HuH-7 (cell line): ENCODE measurements at regions not wholly inside any gene's neighbourhood (a gene's known extent, or its start where the extent isn't known, plus 50 kb on each side); places are given as distances from the start of the nearest gene placed in this dataset.
"Not testable (repeated sequence)": the region's sequence is repeated elsewhere in the genome, so short reads cannot be mapped to it uniquely, and the experiment has no call there.

Source experiments
- DNase-seq: peaks from one replicate; pipeline ENCODE4 v3.0.0; 2011; ENCODE audit warnings: low spot score

DNA sequence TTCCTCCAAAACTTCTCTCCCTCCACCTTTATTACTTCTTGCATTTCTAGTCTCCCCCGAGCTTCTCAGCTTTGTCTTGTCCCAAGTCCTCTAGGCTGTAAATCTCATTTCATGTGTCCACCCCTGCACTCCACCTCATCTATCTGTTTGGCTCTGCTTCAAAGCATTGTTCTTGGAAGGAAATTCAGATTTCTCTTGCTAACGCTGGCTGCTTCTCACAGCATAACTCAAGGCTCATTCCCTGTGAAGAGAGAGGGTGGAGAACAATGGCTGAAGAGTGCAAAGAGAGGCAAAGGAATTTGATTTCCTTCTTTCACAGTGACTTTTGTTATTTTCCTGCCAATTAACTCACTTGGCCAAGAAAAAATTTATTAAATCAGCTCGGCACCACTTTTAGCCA lies 476.5 kb downstream of the TMEM114 start:
- DNase-seq: no peak

- DNase-seq: no peak
These were observed 479.5 kb downstream of the TMEM114 start for GRCh38 chr16:8110572-8111514.

DNA sequence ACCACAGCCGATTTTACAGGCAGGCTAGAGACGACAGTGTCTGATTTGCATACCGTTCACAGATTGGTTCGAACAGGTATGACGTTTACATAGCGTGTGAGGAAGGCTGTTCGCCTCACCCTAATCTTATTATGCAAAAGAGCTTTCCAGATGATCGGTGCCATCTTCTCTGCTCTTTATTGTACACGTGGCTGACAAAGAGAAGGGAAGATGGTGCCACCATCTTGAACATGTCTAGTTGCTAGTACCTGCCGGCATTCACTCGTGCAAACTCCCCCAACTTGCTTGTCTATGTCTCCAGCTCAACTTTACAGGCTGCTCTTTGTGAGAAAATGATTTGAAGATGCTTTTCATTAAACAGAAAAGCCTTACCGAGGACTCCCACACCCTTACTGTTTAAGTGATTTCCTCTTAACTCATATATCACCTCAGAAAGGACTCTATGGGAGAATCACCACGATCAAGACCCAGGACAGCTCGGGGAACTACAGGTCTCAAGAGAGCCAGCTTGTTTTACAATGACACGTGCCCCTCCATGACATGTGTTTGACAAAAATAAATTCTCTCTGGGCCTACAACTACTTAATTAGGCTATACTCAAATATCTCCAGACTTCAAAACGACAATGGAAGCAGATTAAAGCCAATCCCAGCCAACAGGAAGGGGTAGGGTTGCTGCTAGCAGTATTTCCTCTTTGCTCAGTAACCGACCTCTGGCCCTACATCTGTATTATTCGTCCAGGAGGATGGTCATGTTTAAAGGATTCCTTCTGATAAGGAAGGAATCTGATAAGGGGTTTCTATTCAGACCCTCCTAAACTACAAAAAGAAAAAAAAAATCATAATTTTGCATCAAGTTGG lies 480.6 kb downstream of the TMEM114 start:
- no peak for DNase-seq

DNA sequence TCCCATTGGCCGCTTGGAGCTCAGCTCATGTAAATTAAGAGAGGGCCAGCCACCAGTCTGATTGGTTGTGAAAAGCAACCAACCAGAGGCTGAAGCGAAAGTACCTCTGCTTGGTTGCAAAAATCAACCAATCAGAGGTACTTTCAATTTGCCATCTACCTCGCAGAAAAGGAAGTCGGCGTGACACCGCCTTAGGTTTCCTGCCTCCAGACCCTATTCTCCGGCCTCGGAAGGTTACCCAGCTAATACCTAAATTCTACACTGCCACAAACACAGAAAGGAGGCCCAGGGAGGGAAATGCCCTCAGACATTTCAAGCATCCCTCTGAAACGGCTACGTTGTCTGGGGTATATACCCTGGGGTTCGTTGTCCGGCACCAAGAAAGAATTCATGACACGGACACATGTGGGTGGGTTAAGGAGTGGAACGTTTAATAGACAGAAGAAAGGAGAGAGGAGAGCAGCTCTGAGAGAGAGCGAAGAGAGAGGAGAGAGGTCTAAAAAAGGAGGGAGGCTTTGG lies 481.3 kb downstream of the TMEM114 start:
- no peak for DNase-seq

- DNase-seq: no peak
These were observed 483.0 kb downstream of the TMEM114 start for GRCh38 chr16:8107296-8107695.

- DNase-seq: no peak
These were observed 486.5 kb downstream of the TMEM114 start for GRCh38 chr16:8103649-8104289.

- DNase-seq: no peak
These were observed 490.7 kb downstream of the TMEM114 start for GRCh38 chr16:8099586-8099985.

DNA sequence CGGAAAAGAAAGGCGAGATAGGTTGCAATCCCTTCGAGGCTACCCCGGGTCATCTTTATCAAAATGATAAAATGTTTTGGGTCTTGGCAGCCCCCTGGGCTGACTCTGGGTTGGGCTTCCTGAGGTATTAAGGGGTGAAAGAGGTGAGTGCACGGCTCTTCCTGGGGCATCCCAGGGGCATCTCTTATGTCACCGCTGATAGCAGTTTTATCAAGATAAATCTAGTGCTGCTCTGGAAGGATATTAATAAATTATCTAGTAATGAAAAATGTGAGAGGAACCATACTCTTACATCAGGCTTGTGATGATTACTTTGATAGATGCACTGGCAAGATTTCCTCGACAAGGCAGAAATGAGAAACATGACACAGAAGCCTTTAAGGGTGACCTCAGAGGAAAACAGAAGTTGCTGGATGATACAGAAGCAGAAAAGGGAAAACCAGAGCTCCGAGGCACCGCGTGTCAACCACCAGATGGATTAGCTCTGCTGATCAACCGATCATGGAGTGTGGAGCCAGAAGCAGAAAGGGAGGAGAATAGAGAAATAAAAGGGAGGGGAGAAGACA lies 491.3 kb downstream of the TMEM114 start:
- no peak for DNase-seq

DNA sequence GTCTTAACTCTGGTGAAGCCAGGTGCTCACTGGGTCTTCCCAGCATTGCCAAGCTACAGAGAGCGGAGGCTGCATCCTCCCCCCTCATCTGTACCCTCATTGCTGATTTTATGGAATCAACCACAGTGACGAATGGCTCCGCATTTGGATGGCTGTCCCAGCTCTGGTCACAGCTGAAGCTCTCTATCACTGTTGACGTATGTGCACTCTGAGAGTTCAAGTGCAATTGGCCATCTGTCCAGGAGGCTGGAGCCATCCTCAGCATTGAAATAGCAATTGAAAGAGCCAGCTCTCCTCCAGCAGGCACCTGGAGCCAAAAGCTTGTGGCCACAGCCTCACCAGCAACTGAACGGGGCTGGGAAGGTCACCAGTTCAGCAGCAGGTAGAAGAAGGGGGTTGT lies 494.1 kb downstream of the TMEM114 start:
- DNase-seq: no peak

- no peak for DNase-seq
These were observed 495.6 kb downstream of the TMEM114 start for GRCh38 chr16:8094696-8095095.

GRCh38 chr16:8088820-8089338 lies 501.4 kb downstream of the TMEM114 start:
- no peak for DNase-seq

DNA sequence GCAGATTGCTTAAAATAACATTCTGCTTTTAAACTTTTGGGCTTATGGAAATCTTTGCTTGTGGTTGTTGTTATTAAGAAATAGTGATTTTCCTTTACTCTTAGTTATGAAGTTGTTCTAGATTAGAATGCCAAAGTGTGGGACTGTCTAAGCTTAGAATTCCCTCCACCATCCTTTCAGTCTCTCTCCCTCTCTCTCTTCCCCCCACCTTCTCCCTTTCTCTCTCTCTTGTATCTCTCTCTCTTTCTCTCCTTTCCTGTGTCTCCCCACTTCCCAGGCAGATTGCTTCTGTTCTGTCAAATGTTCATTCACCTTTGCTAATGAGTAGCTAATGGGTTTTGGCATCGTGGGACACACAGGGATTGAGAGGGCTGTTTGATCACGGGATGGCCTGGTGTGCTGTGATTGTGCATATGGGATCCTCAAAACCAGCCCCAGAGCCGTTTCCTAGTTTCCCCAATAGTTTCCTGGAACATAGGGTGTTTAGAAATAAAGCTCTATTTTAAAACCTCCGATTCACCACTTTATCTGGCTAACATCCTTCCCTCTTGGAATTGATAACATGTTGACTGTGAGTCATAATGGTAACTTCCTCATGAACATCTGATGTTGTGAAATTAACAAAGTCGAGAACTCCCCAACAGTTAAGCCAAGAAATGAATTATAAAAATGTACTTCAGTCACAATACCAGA lies 502.6 kb downstream of the TMEM114 start:
- DNase-seq: no peak

GRCh38 chr16:8087146-8087545 lies 503.2 kb downstream of the TMEM114 start:
- no peak for DNase-seq

DNA sequence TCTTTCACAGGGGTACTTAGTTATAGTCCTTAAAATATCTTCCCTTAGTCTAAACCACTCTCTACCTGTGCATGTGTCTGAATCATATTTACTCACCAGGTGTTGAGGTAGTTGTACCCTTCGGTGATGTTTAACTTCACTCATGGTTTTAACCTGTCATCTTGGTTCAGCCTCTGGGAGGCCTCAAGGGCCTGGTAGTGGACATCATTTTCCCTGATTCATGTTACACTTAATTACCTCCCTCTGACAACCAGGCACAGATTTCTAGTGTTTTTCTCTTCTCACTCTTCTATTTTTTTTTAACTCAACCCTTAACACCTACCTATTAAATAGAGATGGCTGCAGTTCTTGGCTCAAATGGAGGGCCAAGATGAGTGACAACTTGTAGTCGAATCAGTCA lies 505.4 kb downstream of the TMEM114 start:
- no peak for DNase-seq

DNA sequence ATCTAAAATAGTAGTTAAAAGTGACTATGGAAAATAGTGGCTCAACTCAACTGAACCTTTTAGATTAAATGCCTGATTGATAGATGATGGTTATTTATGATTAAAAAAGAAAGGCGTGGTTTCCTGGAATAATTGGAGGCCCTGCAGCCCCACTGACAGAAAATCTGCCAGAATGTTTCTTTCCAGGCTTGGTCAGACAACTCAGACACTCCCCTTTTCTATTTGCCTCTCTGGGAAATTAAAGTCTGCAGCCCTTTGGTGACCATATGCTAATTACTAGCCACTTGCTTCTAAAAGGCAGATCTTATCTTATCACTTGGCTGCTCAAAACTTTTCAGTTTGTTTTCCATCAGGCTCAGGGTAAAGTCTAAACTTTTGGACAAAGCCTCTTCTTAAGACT lies 506.0 kb downstream of the TMEM114 start:
- no peak for DNase-seq

- DNase-seq: no peak
These were observed 506.8 kb downstream of the TMEM114 start for GRCh38 chr16:8083560-8083959.

DNA sequence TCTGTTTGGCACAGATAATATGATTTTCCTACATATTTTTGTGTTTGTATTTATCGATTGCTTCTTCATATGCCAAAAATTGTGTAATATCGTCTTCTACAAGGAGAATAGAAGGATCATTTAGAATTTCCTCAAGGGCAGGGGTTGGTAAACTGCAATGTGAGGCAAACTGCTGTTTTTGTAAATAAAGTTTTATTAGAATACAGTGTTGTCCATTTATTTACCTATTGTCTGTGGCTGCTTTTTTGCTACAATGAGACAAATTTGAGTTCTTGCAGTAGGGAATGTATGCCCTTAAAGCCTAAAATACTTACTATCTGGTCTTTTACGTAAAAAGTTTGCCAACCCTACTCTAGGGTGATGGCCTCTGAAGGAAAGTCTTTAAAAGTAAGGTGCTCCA lies 509.5 kb downstream of the TMEM114 start:
- DNase-seq: no peak

DNA sequence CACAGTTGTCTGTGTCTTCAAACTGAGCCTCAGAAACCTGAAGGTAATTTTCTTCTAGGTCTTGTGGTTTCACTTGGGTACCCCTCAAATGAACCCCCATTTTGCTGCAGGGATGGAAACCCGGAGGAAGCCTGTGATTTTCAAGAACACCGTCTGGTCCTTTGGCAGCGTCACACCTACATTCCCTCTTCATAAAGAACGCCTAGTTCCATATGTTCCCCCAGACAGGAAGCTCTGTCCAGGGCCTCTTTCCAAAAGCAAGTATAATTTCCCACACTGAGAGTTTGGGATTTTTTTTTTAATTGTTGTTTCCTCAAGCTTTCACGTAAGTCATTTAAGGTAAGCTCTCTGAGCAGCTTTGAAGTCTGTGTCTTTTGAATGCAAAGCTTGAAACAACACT lies 515.0 kb downstream of the TMEM114 start:
- no peak for DNase-seq

- no peak for DNase-seq
These were observed 519.8 kb downstream of the TMEM114 start for GRCh38 chr16:8070506-8070905.

- DNase-seq: not testable (repeated sequence)
These were observed 522.1 kb downstream of the TMEM114 start for GRCh38 chr16:8068225-8068624.

- no peak for DNase-seq
These were observed 527.2 kb downstream of the TMEM114 start for GRCh38 chr16:8063159-8063558.
